Liver (tissue), 8 donors: ENCODE measurements at regions not wholly inside any gene's neighbourhood (a gene's known extent, or its start where the extent isn't known, plus 50 kb on each side); places are given as distances from the start of the nearest gene placed in this dataset.

Experiments used
- DNase-seq: peaks from one replicate; pipeline ENCODE4 v3.0.0-alpha.2; 2017; ENCODE audit warnings: low spot score
- H3K27ac ChIP-seq, 2 donors: one replicate each; pipeline ENCODE4 v1.7.0; 2013; ENCODE audit warnings: inconsistent platforms in 2 of 2, low read length in 2 of 2, control low read depth in 1 of 2, low read depth in 1 of 2, mild to moderate bottlenecking in 1 of 2
- H3K27me3 ChIP-seq, 4 donors: one replicate each; pipeline versions ENCODE4 v1.6.1 to v1.7.0; 2013; ENCODE audit warnings: low read length in 3 of 4, inconsistent platforms in 1 of 4, mild to moderate bottlenecking in 1 of 4, moderate library complexity in 1 of 4; ENCODE audit not compliant: control insufficient read depth in 4 of 4, insufficient read depth in 4 of 4
- H3K36me3 ChIP-seq, 4 donors: one replicate each; pipeline versions ENCODE4 v1.6.1 to v1.7.0; 2013; ENCODE audit warnings: low read length in 3 of 4, mild to moderate bottlenecking in 3 of 4, low read depth in 1 of 4, moderate library complexity in 1 of 4; ENCODE audit not compliant: control insufficient read depth in 4 of 4, insufficient read depth in 3 of 4
- H3K4me1 ChIP-seq, 4 donors: one replicate each; pipeline versions ENCODE4 v1.6.1 to v1.7.0; 2013; ENCODE audit warnings: low read length in 3 of 4, mild to moderate bottlenecking in 3 of 4, moderate library complexity in 1 of 4; ENCODE audit not compliant: control insufficient read depth in 4 of 4, insufficient read depth in 4 of 4
- H3K4me3 ChIP-seq, 3 donors: one replicate each; pipeline versions ENCODE4 v1.6.1 to v1.7.0; 2013; ENCODE audit warnings: low read length in 3 of 3, control low read depth in 1 of 3, low read depth in 1 of 3, mild to moderate bottlenecking in 1 of 3
- H3K9ac ChIP-seq, 2 donors: one replicate each; pipeline ENCODE4 v1.7.0; 2013; ENCODE audit warnings: low read length in 2 of 2, mild to moderate bottlenecking in 2 of 2, moderate library complexity in 2 of 2, control low read depth in 1 of 2, low read depth in 1 of 2
- H3K9me3 ChIP-seq, 4 donors: one replicate each; pipeline versions ENCODE4 v1.6.1 to v1.7.0; 2013; ENCODE audit warnings: low read length in 3 of 4; ENCODE audit not compliant: control insufficient read depth in 4 of 4
- ATF3 ChIP-seq: IDR thresholded peaks from 2 replicates; pipeline ENCODE4 v1.6.1; 2016; ENCODE audit warnings: antibody characterized with exemption
- FOXA1 ChIP-seq: IDR thresholded peaks from 2 replicates; pipeline ENCODE4 v1.6.1; 2016; ENCODE audit warnings: antibody characterized with exemption
- FOXA2 ChIP-seq: IDR thresholded peaks from 2 replicates; pipeline ENCODE4 v1.6.1; 2016; ENCODE audit warnings: antibody characterized with exemption
- GABPA ChIP-seq, 2 donors: IDR thresholded peaks in 1 of 2; conservative IDR thresholded peaks in 1 of 2; 2 replicates each; pipeline ENCODE4 v1.6.1; 2016; ENCODE audit warnings: antibody characterized with exemption in 2 of 2, mild to moderate bottlenecking in 1 of 2, moderate library complexity in 1 of 2
- HNF4A ChIP-seq, 2 donors: conservative IDR thresholded peaks; 2 replicates each; pipeline ENCODE4 v1.6.1; 2016; ENCODE audit warnings: antibody characterized with exemption in 2 of 2, mild to moderate bottlenecking in 2 of 2
- HNF4G ChIP-seq: IDR thresholded peaks from 2 replicates; pipeline ENCODE4 v1.6.1; 2016; ENCODE audit warnings: antibody characterized with exemption
- JUND ChIP-seq, 2 donors: IDR thresholded peaks; 2 replicates each; pipeline ENCODE4 v1.6.1; 2016; ENCODE audit warnings: antibody characterized with exemption in 2 of 2
- MAX ChIP-seq: IDR thresholded peaks from 2 replicates; pipeline ENCODE4 v1.6.1; 2016; ENCODE audit warnings: antibody characterized with exemption
- NR2F2 ChIP-seq: IDR thresholded peaks from 2 replicates; pipeline ENCODE4 v1.6.1; 2016; ENCODE audit warnings: antibody characterized with exemption
- RAD21 ChIP-seq, 2 donors: IDR thresholded peaks; 2 replicates each; pipeline ENCODE4 v1.6.1; 2016; ENCODE audit warnings: antibody characterized with exemption in 2 of 2, mild to moderate bottlenecking in 2 of 2
- RXRA ChIP-seq, 2 donors: IDR thresholded peaks; 2 replicates each; pipeline ENCODE4 v1.6.1; 2017 to 2018; ENCODE audit warnings: antibody characterized with exemption in 2 of 2, mild to moderate bottlenecking in 1 of 2
- SP1 ChIP-seq: IDR thresholded peaks from 2 replicates; pipeline ENCODE4 v1.6.1; 2018; ENCODE audit warnings: antibody characterized with exemption, mild to moderate bottlenecking
- TAF1 ChIP-seq: conservative IDR thresholded peaks from 2 replicates; pipeline ENCODE4 v1.6.1; 2016; ENCODE audit warnings: antibody characterized with exemption, mild to moderate bottlenecking
- YY1 ChIP-seq: IDR thresholded peaks from 2 replicates; pipeline ENCODE4 v1.6.1; 2016; ENCODE audit warnings: antibody characterized with exemption, mild to moderate bottlenecking
- WGBS: extraction: QIAGEN DNeasy Blood & Tissue Kit; methylation state at CpG from one replicate; pipeline ENCODE4 v1.1.7; 2013; 5-methylcytosine and 5-hydroxymethylcytosine counted together
- TF ChIP-seq, protein P1 (sequence below): IDR thresholded peaks from 2 replicates; pipeline ENCODE4 v1.6.1; 2016; ENCODE audit warnings: antibody characterized with exemption, mild to moderate bottlenecking
- TF ChIP-seq, protein P2 (sequence below): IDR thresholded peaks from 2 replicates; pipeline ENCODE4 v1.6.1; 2016; ENCODE audit warnings: antibody characterized with exemption
- TF ChIP-seq, protein P3 (sequence below): fragments of 150-350 bp; IDR thresholded peaks from 2 replicates; pipeline ENCODE4 v1.5.1; 2017; ENCODE audit warnings: improper control_type of control experiment, low read depth, low read length; ENCODE audit not compliant: missing input control
- donor health status: healthy.
- donor health status: healthy.
- donor health status: healthy.
- donor health status: healthy.
- donor health status: healthy.

GRCh38 chr6:169376458-169376857, 122.8 kb upstream of the THBS2 start:
- DNase-seq = peak; percentile 13
- peaks cover 0 to 2% (median 0%) of the 10 kb centered on the region in 4 donors for H3K27me3 ChIP-seq
- H3K27ac ChIP-seq = no peak overlapping the region

GRCh38 chr6:169372589-169372988, 118.9 kb upstream of the THBS2 start:
- 77% methylated on average over 5 of the region's 5 CpGs for WGBS
- Histone ChIP-seq H3K27me3 (peaks cover 0 to 2% (median 0%) of the 10 kb centered on the region in 4 donors), H3K9ac (no peak overlapping the region), H3K4me3 (no peak overlapping the region), H3K4me1 (no peaks in the 10 kb centered on the region), H3K27ac (no peak overlapping the region), H3K9me3 (peaks cover 6 to 11% (median 10%) of the 10 kb centered on the region in 4 donors), H3K36me3 (no peaks in the 10 kb centered on the region)
- no peak for TF ChIP-seq ATF3
- TF ChIP-seq FOXA2 = no peak
- no peak for TF ChIP-seq NR2F2
- no peak for TF ChIP-seq HNF4A (conservative IDR thresholded peaks at IDR 0.05)
- no peak for TF ChIP-seq SP1
- TF ChIP-seq, protein P1, sequence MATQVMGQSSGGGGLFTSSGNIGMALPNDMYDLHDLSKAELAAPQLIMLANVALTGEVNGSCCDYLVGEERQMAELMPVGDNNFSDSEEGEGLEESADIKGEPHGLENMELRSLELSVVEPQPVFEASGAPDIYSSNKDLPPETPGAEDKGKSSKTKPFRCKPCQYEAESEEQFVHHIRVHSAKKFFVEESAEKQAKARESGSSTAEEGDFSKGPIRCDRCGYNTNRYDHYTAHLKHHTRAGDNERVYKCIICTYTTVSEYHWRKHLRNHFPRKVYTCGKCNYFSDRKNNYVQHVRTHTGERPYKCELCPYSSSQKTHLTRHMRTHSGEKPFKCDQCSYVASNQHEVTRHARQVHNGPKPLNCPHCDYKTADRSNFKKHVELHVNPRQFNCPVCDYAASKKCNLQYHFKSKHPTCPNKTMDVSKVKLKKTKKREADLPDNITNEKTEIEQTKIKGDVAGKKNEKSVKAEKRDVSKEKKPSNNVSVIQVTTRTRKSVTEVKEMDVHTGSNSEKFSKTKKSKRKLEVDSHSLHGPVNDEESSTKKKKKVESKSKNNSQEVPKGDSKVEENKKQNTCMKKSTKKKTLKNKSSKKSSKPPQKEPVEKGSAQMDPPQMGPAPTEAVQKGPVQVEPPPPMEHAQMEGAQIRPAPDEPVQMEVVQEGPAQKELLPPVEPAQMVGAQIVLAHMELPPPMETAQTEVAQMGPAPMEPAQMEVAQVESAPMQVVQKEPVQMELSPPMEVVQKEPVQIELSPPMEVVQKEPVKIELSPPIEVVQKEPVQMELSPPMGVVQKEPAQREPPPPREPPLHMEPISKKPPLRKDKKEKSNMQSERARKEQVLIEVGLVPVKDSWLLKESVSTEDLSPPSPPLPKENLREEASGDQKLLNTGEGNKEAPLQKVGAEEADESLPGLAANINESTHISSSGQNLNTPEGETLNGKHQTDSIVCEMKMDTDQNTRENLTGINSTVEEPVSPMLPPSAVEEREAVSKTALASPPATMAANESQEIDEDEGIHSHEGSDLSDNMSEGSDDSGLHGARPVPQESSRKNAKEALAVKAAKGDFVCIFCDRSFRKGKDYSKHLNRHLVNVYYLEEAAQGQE = no peak
- TF ChIP-seq TAF1 = no peak
- TF ChIP-seq, protein P2, sequence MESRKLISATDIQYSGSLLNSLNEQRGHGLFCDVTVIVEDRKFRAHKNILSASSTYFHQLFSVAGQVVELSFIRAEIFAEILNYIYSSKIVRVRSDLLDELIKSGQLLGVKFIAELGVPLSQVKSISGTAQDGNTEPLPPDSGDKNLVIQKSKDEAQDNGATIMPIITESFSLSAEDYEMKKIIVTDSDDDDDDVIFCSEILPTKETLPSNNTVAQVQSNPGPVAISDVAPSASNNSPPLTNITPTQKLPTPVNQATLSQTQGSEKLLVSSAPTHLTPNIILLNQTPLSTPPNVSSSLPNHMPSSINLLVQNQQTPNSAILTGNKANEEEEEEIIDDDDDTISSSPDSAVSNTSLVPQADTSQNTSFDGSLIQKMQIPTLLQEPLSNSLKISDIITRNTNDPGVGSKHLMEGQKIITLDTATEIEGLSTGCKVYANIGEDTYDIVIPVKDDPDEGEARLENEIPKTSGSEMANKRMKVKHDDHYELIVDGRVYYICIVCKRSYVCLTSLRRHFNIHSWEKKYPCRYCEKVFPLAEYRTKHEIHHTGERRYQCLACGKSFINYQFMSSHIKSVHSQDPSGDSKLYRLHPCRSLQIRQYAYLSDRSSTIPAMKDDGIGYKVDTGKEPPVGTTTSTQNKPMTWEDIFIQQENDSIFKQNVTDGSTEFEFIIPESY = no peak
- TF ChIP-seq YY1 = no peak
- no peak for TF ChIP-seq RXRA (IDR thresholded peaks at IDR 0.05)
- TF ChIP-seq, protein P3, sequence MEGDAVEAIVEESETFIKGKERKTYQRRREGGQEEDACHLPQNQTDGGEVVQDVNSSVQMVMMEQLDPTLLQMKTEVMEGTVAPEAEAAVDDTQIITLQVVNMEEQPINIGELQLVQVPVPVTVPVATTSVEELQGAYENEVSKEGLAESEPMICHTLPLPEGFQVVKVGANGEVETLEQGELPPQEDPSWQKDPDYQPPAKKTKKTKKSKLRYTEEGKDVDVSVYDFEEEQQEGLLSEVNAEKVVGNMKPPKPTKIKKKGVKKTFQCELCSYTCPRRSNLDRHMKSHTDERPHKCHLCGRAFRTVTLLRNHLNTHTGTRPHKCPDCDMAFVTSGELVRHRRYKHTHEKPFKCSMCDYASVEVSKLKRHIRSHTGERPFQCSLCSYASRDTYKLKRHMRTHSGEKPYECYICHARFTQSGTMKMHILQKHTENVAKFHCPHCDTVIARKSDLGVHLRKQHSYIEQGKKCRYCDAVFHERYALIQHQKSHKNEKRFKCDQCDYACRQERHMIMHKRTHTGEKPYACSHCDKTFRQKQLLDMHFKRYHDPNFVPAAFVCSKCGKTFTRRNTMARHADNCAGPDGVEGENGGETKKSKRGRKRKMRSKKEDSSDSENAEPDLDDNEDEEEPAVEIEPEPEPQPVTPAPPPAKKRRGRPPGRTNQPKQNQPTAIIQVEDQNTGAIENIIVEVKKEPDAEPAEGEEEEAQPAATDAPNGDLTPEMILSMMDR = no peak
- TF ChIP-seq RAD21 (IDR thresholded peaks at IDR 0.05) = no peak
- no peak for TF ChIP-seq JUND (IDR thresholded peaks at IDR 0.05)
- no peak for TF ChIP-seq MAX
- TF ChIP-seq GABPA (IDR thresholded peaks at IDR 0.05 in 1 of 2, conservative IDR thresholded peaks at IDR 0.05 in 1 of 2) = no peak
- no peak for TF ChIP-seq FOXA1
- no peak for TF ChIP-seq HNF4G
- no peak for DNase-seq

More at GRCh38 chr6:169376458-169376857, 122.8 kb upstream of the THBS2 start:
- peak overlapping the region in 1 of 3 donors; percentile 1 for H3K4me3 ChIP-seq
- H3K36me3 ChIP-seq = no peaks in the 10 kb centered on the region
- peaks cover 6 to 24% (median 12%) of the 10 kb centered on the region in 4 donors for H3K9me3 ChIP-seq
- H3K9ac ChIP-seq = no peak overlapping the region
- 93% methylated on average over 10 of the region's 10 CpGs for WGBS
- no peaks in the 10 kb centered on the region for H3K4me1 ChIP-seq
- TF ChIP-seq TAF1 = no peak
